PC-3 (cell line): ENCODE measurements at regions not wholly inside any gene's neighbourhood (a gene's known extent, or its start where the extent isn't known, plus 50 kb on each side); places are given as distances from the start of the nearest gene placed in this dataset.

Source experiments
- ATAC-seq: fragments of 200-7000 bp; cut with Tn5 transposase; 2 replicates; pipeline ENCODE4 v1.9.1; 2020; ENCODE audit warnings: mild to moderate bottlenecking, moderate library complexity
- BruUV-seq: library from RNA; stranded (reverse); fragments of 400-500 nt; replicated peaks from 2 replicates; lab custom pipeline; 2021; lab: Mats Ljungman, UMichigan
- CTCF ChIA-PET: fragments of 300-600 bp; sonication (Branson Sonifier 250); formaldehyde crosslinking; loops from one replicate; lab custom pipeline; 2022; ENCODE audit warnings: antibody characterized with exemption; lab: Charles Lee
- POLR2A ChIA-PET: fragments of 300-600 bp; sonication (Branson Sonifier 250); formaldehyde crosslinking; loops from one replicate; lab custom pipeline; 2022; ENCODE audit warnings: antibody characterized with exemption; ENCODE audit not compliant: unreplicated experiment; lab: Charles Lee
- DNase-seq: peaks from one replicate; pipeline ENCODE4 v3.0.0-alpha.2; 2015
- H2AFZ ChIP-seq: fragments of 300-600 bp; sonication (generic); 2 replicates; pipeline ENCODE4 v1.6.0; 2016; ENCODE audit warnings: antibody characterized with exemption, low read length
- H3F3A ChIP-seq: fragments of 300-600 bp; sonication (generic); one replicate; pipeline ENCODE4 v1.6.0; 2017; ENCODE audit warnings: antibody characterized with exemption, low read length, control low read depth, mild to moderate bottlenecking; ENCODE audit not compliant: unreplicated experiment
- H3K27ac ChIP-seq: fragments of 300-600 bp; sonication (generic); 2 replicates; pipeline ENCODE4 v1.5.1; 2016; ENCODE audit warnings: mild to moderate bottlenecking, low read length
- H3K27me3 ChIP-seq: fragments of 300-600 bp; sonication (generic); 2 replicates; pipeline ENCODE4 v1.6.1; 2016; ENCODE audit warnings: low read length, mixed read lengths
- H3K36me3 ChIP-seq: fragments of 300-600 bp; sonication (generic); 2 replicates; pipeline ENCODE4 v1.6.1; 2016; ENCODE audit warnings: low read depth, mixed run types, low read length, mixed read lengths
- H3K4me1 ChIP-seq: fragments of 300-600 bp; sonication (generic); 2 replicates; pipeline ENCODE4 v1.5.1; 2016; ENCODE audit warnings: low read length; ENCODE audit not compliant: insufficient read depth
- H3K4me2 ChIP-seq: fragments of 300-600 bp; sonication (generic); 2 replicates; pipeline ENCODE4 v1.6.0; 2016; ENCODE audit warnings: low read length
- H3K4me3 ChIP-seq: fragments of 300-600 bp; sonication (generic); 2 replicates; pipeline ENCODE4 v1.5.1; 2016; ENCODE audit warnings: mild to moderate bottlenecking, low read length, mixed read lengths
- H3K79me2 ChIP-seq: fragments of 300-600 bp; sonication (generic); 2 replicates; pipeline ENCODE4 v1.6.1; 2017; ENCODE audit warnings: low read length, mixed read lengths
- H3K9ac ChIP-seq: fragments of 300-600 bp; sonication (generic); 2 replicates; pipeline ENCODE4 v1.6.0; 2016; ENCODE audit warnings: mild to moderate bottlenecking, low read length
- H3K9me2 ChIP-seq: fragments of 300-600 bp; sonication (generic); replicated peaks from 2 replicates; pipeline ENCODE4 v1.6.1; 2016; ENCODE audit warnings: mixed run types, low read length, mixed read lengths
- H3K9me3 ChIP-seq: fragments of 300-600 bp; sonication (generic); 2 replicates; pipeline ENCODE4 v1.6.1; 2016; ENCODE audit warnings: low read length, mixed read lengths
- H4K20me1 ChIP-seq: fragments of 300-600 bp; sonication (generic); 2 replicates; pipeline ENCODE4 v1.6.1; 2016; ENCODE audit warnings: low read length, mixed read lengths
- CTCF ChIP-seq: fragments of 300-600 bp; sonication (generic); conservative IDR thresholded peaks from 2 replicates; pipeline ENCODE4 v1.5.1; 2017; ENCODE audit warnings: antibody characterized with exemption, low read depth, mild to moderate bottlenecking, low read length
- EZH2 ChIP-seq: fragments of 300-600 bp; sonication (generic); IDR thresholded peaks from one replicate; pipeline ENCODE4 v1.6.1; 2017; ENCODE audit warnings: antibody characterized with exemption, mild to moderate bottlenecking, low read length; ENCODE audit not compliant: unreplicated experiment
- EZH2phosphoT487 ChIP-seq: fragments of 300-600 bp; sonication (generic); IDR thresholded peaks from 2 replicates; pipeline ENCODE4 v1.6.1; 2018; ENCODE audit warnings: mild to moderate bottlenecking, antibody characterized with exemption, low read length, borderline replicate concordance
- intact Hi-C: fragments of 100-400 bp; cut with micrococcal nuclease; formaldehyde crosslinking; loops from 2 replicates; pipeline ENCODE4 v1.9.0; 2023

GRCh38 chr15:93291380-93291779 lies 202.4 kb upstream of the RGMA start:
- Histone ChIP-seq H3K27ac (no peak overlapping the region), H3F3A (no peaks in the 10 kb centered on the region), H3K9me2 (no peaks in the 10 kb centered on the region), H3K36me3 (no peaks in the 10 kb centered on the region), H3K79me2 (no peaks in the 10 kb centered on the region), H3K9ac (no peak overlapping the region), H3K4me3 (no peak overlapping the region), H2AFZ (no peak overlapping the region), H3K9me3 (no peaks in the 10 kb centered on the region), H3K4me1 (no peaks in the 10 kb centered on the region), H3K4me2 (no peak overlapping the region), H4K20me1 (no peaks in the 10 kb centered on the region), H3K27me3 (peaks cover 55% of the 10 kb centered on the region)
- ATAC-seq (no peak), DNase-seq (no peak)
- CTCF ChIA-PET = no interaction called here
- BruUV-seq = no TSS peak
- TF ChIP-seq CTCF (no peak), EZH2 (no peak), EZH2phosphoT487 (no peak)
- POLR2A ChIA-PET = no interaction called here
- intact Hi-C loops = no loop called here

GRCh38 chr15:93290618-93290946 lies 201.6 kb upstream of the RGMA start:
- ATAC-seq (no peak), DNase-seq (no peak)
- TF ChIP-seq CTCF (no peak), EZH2 (no peak), EZH2phosphoT487 (no peak)
- Histone ChIP-seq H3K9me3 (no peaks in the 10 kb centered on the region), H3K27ac (no peak overlapping the region), H2AFZ (no peak overlapping the region), H3F3A (no peaks in the 10 kb centered on the region), H3K4me2 (no peak overlapping the region), H3K27me3 (peaks cover 62% of the 10 kb centered on the region), H3K9me2 (no peaks in the 10 kb centered on the region), H3K4me3 (no peak overlapping the region), H4K20me1 (no peaks in the 10 kb centered on the region), H3K4me1 (no peaks in the 10 kb centered on the region), H3K9ac (no peak overlapping the region), H3K36me3 (no peaks in the 10 kb centered on the region), H3K79me2 (no peaks in the 10 kb centered on the region)
- BruUV-seq = no TSS peak
- POLR2A ChIA-PET = no interaction called here
- CTCF ChIA-PET = no interaction called here
- intact Hi-C loops = no loop called here

- POLR2A ChIA-PET = no interaction called here
- H3K4me1 ChIP-seq = no peaks in the 10 kb centered on the region
- BruUV-seq = no TSS peak
- H2AFZ ChIP-seq = no peak overlapping the region
- CTCF ChIA-PET = no interaction called here
- ATAC-seq = no peak
- H3K79me2 ChIP-seq = no peaks in the 10 kb centered on the region
- H3K4me2 ChIP-seq = no peak overlapping the region
- H3K9me2 ChIP-seq = no peaks in the 10 kb centered on the region
- H3K4me3 ChIP-seq = no peak overlapping the region
- no peaks in the 10 kb centered on the region for H4K20me1 ChIP-seq
- no peaks in the 10 kb centered on the region for H3K9me3 ChIP-seq
- H3K36me3 ChIP-seq = no peaks in the 10 kb centered on the region
- H3K27ac ChIP-seq = no peak overlapping the region
- no peaks in the 10 kb centered on the region for H3F3A ChIP-seq
- H3K27me3 ChIP-seq = peaks cover 65% of the 10 kb centered on the region
- intact Hi-C loops = no loop called here
- no peak overlapping the region for H3K9ac ChIP-seq
- no peak for TF ChIP-seq CTCF
- no peak for TF ChIP-seq EZH2
- DNase-seq = no peak
Measured at GRCh38 chr15:93289941-93290617, 201.1 kb upstream of the RGMA start.
